ENCODE measurements at regions not wholly inside any gene's neighbourhood (a gene's known extent, or its start where the extent isn't known, plus 50 kb on each side); places are given as distances from the start of the nearest gene placed in this dataset.
"Not testable (repeated sequence)": the region's sequence is repeated elsewhere in the genome, so short reads cannot be mapped to it uniquely, and the experiment has no call there.

GRCh38 chr9:134526584-134527477 lies 114.8 kb upstream of the COL5A1 start:
- Histone ChIP-seq H3K4me3 (peak overlapping the region in 5 of 12 donors; percentile 12 to 34 (median 33)), H3K4me1 (no peaks in the 10 kb centered on the region), H3K9me3 (peaks cover 0 to 26% (median 8%) of the 10 kb centered on the region in 12 donors), H3K27me3 (peaks cover 0 to 26% (median 0%) of the 10 kb centered on the region in 9 donors), H3K36me3 (no peaks in the 10 kb centered on the region), H3K27ac (peak overlapping the region in 11 of 12 donors; percentile 24 to 89 (median 60))
- intact Hi-C loops (cut with DNase I), result no loop called here
- peak; percentile 44 to 63 (median 54) for ATAC-seq
- 59 to 74% (median 70%) methylated on average over 19 of the region's 19 CpGs for WGBS, 4 donors
- TF ChIP-seq CTCF (IDR thresholded peaks at IDR 0.05) (no peak), POLR2A (IDR thresholded peaks at IDR 0.05) (no peak)
- DNase-seq, result peak in 2 of 5 donors; percentile 59 to 60

- H3K4me1 ChIP-seq, result no peaks in the 10 kb centered on the region
- H3K36me3 ChIP-seq, result no peaks in the 10 kb centered on the region
- no peak overlapping the region for H3K27ac ChIP-seq
- intact Hi-C loops (cut with DNase I), result loop anchor here in 2 of 10 donors (10.0 kb wide), 2 partner anchors 56 to 76 kb away; no protein-coding TSS in a partner anchor
- peaks cover 0 to 29% (median 8%) of the 10 kb centered on the region in 12 donors for H3K9me3 ChIP-seq
- H3K27me3 ChIP-seq, result peaks cover 0 to 14% (median 3%) of the 10 kb centered on the region in 9 donors
- no peak for DNase-seq
- no peak for ATAC-seq
- TF ChIP-seq POLR2A (IDR thresholded peaks at IDR 0.05) (no peak), CTCF (IDR thresholded peaks at IDR 0.05) (no peak)
- H3K4me3 ChIP-seq, result no peak overlapping the region
Observed at GRCh38 chr9:134530724-134531123, 110.9 kb upstream of the COL5A1 start.

- intact Hi-C loops (cut with DNase I), result loop anchor here in 2 of 10 donors (10.0 kb wide), 2 partner anchors 57 to 77 kb away; no protein-coding TSS in a partner anchor
- Histone ChIP-seq H3K4me3 (no peak overlapping the region), H3K4me1 (no peaks in the 10 kb centered on the region), H3K9me3 (peaks cover 0 to 29% (median 8%) of the 10 kb centered on the region in 12 donors), H3K27me3 (peaks cover 0 to 10% (median 3%) of the 10 kb centered on the region in 9 donors), H3K36me3 (no peaks in the 10 kb centered on the region), H3K27ac (no peak overlapping the region)
- ATAC-seq (no peak), DNase-seq (no peak)
- TF ChIP-seq POLR2A (IDR thresholded peaks at IDR 0.05), result no peak
- no peak for TF ChIP-seq CTCF (IDR thresholded peaks at IDR 0.05)
- 58 to 71% (median 62%) methylated on average over 8 to 9 of the region's 9 CpGs for WGBS, 4 donors
Observed at GRCh38 chr9:134531220-134531970, 110.2 kb upstream of the COL5A1 start.

- H3K9me3 ChIP-seq, result peaks cover 0 to 29% (median 8%) of the 10 kb centered on the region in 12 donors
- no peak for ATAC-seq
Observed at GRCh38 chr9:134532084-134532483, 109.5 kb upstream of the COL5A1 start.

GRCh38 chr9:134532661-134533060 lies 108.9 kb upstream of the COL5A1 start:
- 92 to 97% (median 95%) methylated on average over 9 of the region's 9 CpGs for WGBS, 4 donors
- peaks cover 0 to 29% (median 8%) of the 10 kb centered on the region in 12 donors for H3K9me3 ChIP-seq
- intact Hi-C loops (cut with DNase I), result loop anchor here in 2 of 10 donors (10.0 kb wide), 2 partner anchors 58 to 78 kb away; no protein-coding TSS in a partner anchor
- not testable (repeated sequence) for DNase-seq, H3K27ac ChIP-seq, H3K4me1 ChIP-seq, H3K27me3 ChIP-seq, H3K4me3 ChIP-seq, ATAC-seq, H3K36me3 ChIP-seq

More at GRCh38 chr9:134532084-134532483, 109.5 kb upstream of the COL5A1 start:
- H3K27me3 ChIP-seq, result peaks cover 0 to 10% (median 0%) of the 10 kb centered on the region in 9 donors
- DNase-seq, result no peak
- TF ChIP-seq CTCF (IDR thresholded peaks at IDR 0.05) (no peak), POLR2A (IDR thresholded peaks at IDR 0.05) (no peak)
- no peak overlapping the region for H3K4me3 ChIP-seq
- WGBS, 4 donors, result 57 to 87% (median 72%) methylated on average over 12 of the region's 12 CpGs
- H3K36me3 ChIP-seq, result no peaks in the 10 kb centered on the region
- H3K4me1 ChIP-seq, result no peaks in the 10 kb centered on the region
- H3K27ac ChIP-seq, result no peak overlapping the region
- intact Hi-C loops (cut with DNase I), result loop anchor here in 2 of 10 donors (10.0 kb wide), 2 partner anchors 57 to 77 kb away; no protein-coding TSS in a partner anchor

Measured in heart left ventricle (tissue), 16 donors.